B cell (primary cell): ENCODE measurements at regions not wholly inside any gene's neighbourhood (a gene's known extent, or its start where the extent isn't known, plus 50 kb on each side); places are given as distances from the start of the nearest gene placed in this dataset.

Experiments used
- ATAC-seq: fragments of 200-7000 bp; cut with Tn5 transposase; one replicate; pipeline ENCODE4 v1.10.0; 2021; ENCODE audit warnings: low read depth, mild to moderate bottlenecking, moderate number of reproducible peaks, moderate library complexity
- CTCF ChIA-PET: fragments of 350-600 bp; sonication (Branson Sonifier 250); formaldehyde crosslinking; loops from one replicate; lab custom pipeline; 2021; ENCODE audit warnings: antibody characterized with exemption, inconsistent platforms; lab: Charles Lee
- POLR2A ChIA-PET: fragments of 350-600 bp; sonication (Branson Sonifier 250); formaldehyde crosslinking; loops from one replicate; lab custom pipeline; 2021; ENCODE audit warnings: antibody characterized with exemption; lab: Charles Lee
- DNase-seq: peaks from one replicate; pipeline ENCODE4 v3.0.0; 2013
- H2AFZ ChIP-seq: 2 replicates; pipeline ENCODE4 v1.6.1; 2012; ENCODE audit warnings: mild to moderate bottlenecking, low read depth, low read length; ENCODE audit not compliant: insufficient read depth, poor library complexity, severe bottlenecking
- H3K27ac ChIP-seq, 2 donors: 1 replicate in 1 of 2; 2 replicates in 1 of 2; pipeline ENCODE4 v1.5.1; 2012 to 2013; ENCODE audit warnings: low read length in 2 of 2, mild to moderate bottlenecking in 2 of 2, moderate library complexity in 1 of 2
- H3K27me3 ChIP-seq, 4 experiments: fragments of 200-600 bp in 1 of 4; sonication (generic) in 1 of 4; replicated peaks in 1 of 4; 1 replicate in 2 of 4; 2 replicates in 2 of 4; pipeline versions ENCODE4 v1.6.1 to v1.7.0; 2013 to 2016; ENCODE audit warnings: low read length in 3 of 4, mild to moderate bottlenecking in 2 of 4, mixed read lengths in 1 of 4, moderate library complexity in 1 of 4; ENCODE audit not compliant: insufficient read depth in 4 of 4, control insufficient read depth in 3 of 4; ENCODE audit errors: control extremely low read depth in 1 of 4
- H3K36me3 ChIP-seq, 2 experiments: replicated peaks in 1 of 2; 1 replicate in 1 of 2; 2 replicates in 1 of 2; pipeline versions ENCODE4 v1.6.1 to v1.7.1; 2013; ENCODE audit warnings: low read length in 1 of 2; ENCODE audit not compliant: insufficient read depth in 2 of 2, control insufficient read depth in 1 of 2; ENCODE audit errors: control extremely low read depth in 1 of 2, extremely low read depth in 1 of 2
- H3K4me1 ChIP-seq, 2 donors: fragments of 200-600 bp in 1 of 2; sonication (generic) in 1 of 2; 1 replicate in 1 of 2; 2 replicates in 1 of 2; pipeline versions ENCODE4 v1.5.1 to v1.6.1; 2013 to 2017; ENCODE audit warnings: low read length in 2 of 2; ENCODE audit not compliant: control insufficient read depth in 2 of 2, insufficient read depth in 2 of 2
- H3K4me2 ChIP-seq: replicated peaks from 2 replicates; pipeline ENCODE3; 2012; ENCODE audit warnings: mild to moderate bottlenecking, low read depth, low read length; ENCODE audit not compliant: poor library complexity, severe bottlenecking
- H3K4me3 ChIP-seq, 5 experiments: fragments of 200-600 bp in 1 of 5; sonication (generic) in 1 of 5; 1 replicate in 3 of 5; 2 replicates in 2 of 5; pipeline versions ENCODE4 v1.5.1 to v1.7.0; 2011 to 2016; ENCODE audit warnings: low read length in 4 of 5, mild to moderate bottlenecking in 4 of 5, low read depth in 2 of 5, control low read depth in 1 of 5, moderate library complexity in 1 of 5; ENCODE audit not compliant: insufficient read depth in 1 of 5; ENCODE audit errors: control extremely low read depth in 1 of 5, extremely low read depth in 1 of 5
- H3K79me2 ChIP-seq: fragments of 200-600 bp; sonication (generic); one replicate; pipeline ENCODE4 v1.6.0; 2016; ENCODE audit warnings: low read length; ENCODE audit not compliant: control insufficient read depth, insufficient read depth
- H3K9ac ChIP-seq: fragments of 200-600 bp; sonication (generic); 2 replicates; pipeline ENCODE4 v1.6.1; 2017; ENCODE audit warnings: mild to moderate bottlenecking, low read length, moderate library complexity
- H3K9me3 ChIP-seq, 3 donors: one replicate each; pipeline versions ENCODE4 v1.6.1 to v1.7.1; 2013; ENCODE audit warnings: low read length in 2 of 3; ENCODE audit not compliant: control insufficient read depth in 2 of 3, insufficient read depth in 1 of 3; ENCODE audit errors: control extremely low read depth in 1 of 3
- H4K20me1 ChIP-seq: 2 replicates; pipeline ENCODE4 v1.6.0; 2012; ENCODE audit warnings: mild to moderate bottlenecking, low read length; ENCODE audit not compliant: insufficient read depth, control insufficient read depth, poor library complexity, severe bottlenecking
- H3K27ac Mint-ChIP-seq: one replicate; pipeline ENCODE4 v1.8.0; 2021; ENCODE audit warnings: mixed read lengths
- H3K27me3 Mint-ChIP-seq: one replicate; pipeline ENCODE4 v1.8.0; 2021; ENCODE audit warnings: mixed read lengths
- H3K4me1 Mint-ChIP-seq: one replicate; pipeline ENCODE4 v1.8.0; 2021; ENCODE audit warnings: mixed read lengths
- H3K4me3 Mint-ChIP-seq: one replicate; pipeline ENCODE4 v1.8.0; 2021; ENCODE audit warnings: mixed read lengths
- H3K9me3 Mint-ChIP-seq: one replicate; pipeline ENCODE4 v1.8.0; 2022; ENCODE audit warnings: mixed read lengths; ENCODE audit not compliant: insufficient read depth
- EZH2 ChIP-seq: IDR thresholded peaks from 2 replicates; pipeline ENCODE4 v1.6.1; 2012; ENCODE audit warnings: borderline replicate concordance, low read depth, mild to moderate bottlenecking, moderate library complexity, low read length; ENCODE audit not compliant: insufficient read depth, poor library complexity, severe bottlenecking
- WGBS: methylation state at CpG from one replicate; pipeline ENCODE4 v1.1.5; 2013; ENCODE audit warnings: missing lambda C conversion rate; ENCODE audit not compliant: insufficient coverage; 5-methylcytosine and 5-hydroxymethylcytosine counted together
- intact Hi-C: fragments of 100-400 bp; cut with micrococcal nuclease; formaldehyde crosslinking; loops from one replicate; pipeline ENCODE4 v1.10.0; 2022
- TF ChIP-seq, protein P1 (sequence below): fragments of 200-600 bp; IDR thresholded peaks from one replicate; pipeline ENCODE4 v1.8.0; 2022; ENCODE audit warnings: antibody characterized with exemption, mild to moderate bottlenecking

DNA sequence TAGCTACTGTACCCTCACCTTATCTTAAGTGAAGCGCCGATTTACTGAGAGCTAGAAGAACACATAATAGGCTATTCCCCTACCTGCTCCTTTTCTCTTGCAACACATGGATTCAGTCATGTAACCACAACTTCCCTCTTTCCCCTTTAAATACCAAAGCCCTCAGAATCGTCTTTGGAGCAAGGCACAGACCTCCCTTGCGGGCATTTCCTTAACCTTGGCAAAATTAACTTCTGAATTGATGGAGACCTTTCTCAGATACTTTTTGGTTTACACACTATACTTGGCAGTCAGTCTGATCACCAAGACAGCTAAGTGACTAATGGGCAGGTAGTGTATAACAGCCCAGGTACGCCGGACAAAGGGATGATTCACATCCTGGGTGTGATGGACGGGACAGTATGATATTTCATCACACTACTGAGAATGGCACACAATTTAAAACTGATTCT is 72.7 kb upstream of the SEC61G start:
- POLR2A ChIA-PET, result no interaction called here
- H3K4me3 Mint-ChIP-seq, result no peak overlapping the region
- no peaks in the 10 kb centered on the region for H3K27me3 Mint-ChIP-seq

DNA sequence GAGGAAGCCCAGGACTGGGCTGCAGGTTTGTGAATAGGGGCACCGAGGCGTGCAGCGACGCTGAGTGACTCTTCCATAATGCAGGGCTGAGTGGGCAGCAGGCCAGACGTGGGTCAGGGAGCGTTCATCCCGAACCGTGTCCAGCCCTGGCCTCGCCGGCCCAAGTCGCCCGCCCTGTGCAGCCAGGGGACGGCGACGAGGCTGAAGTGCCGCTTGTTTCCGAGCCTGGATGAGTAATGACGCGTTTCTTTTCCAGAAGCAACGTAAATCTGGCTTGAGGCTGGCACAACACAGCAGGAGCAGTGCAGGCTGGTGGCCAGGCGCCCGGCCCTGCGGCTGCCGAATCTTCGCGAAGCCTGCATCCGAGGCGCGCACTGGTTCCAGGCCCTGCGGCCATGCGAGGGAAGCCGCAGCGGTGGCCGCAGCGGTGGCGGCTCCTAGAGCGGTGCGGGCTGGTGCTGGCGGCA is 74.0 kb upstream of the SEC61G start:
- Histone ChIP-seq H3K79me2 (no peaks in the 10 kb centered on the region), H3K4me3 (no peak overlapping the region), H3K9me3 (peaks cover 0 to 17% (median 0%) of the 10 kb centered on the region in 3 donors), H3K36me3 (no peaks in the 10 kb centered on the region), H3K4me2 (no peak overlapping the region), H2AFZ (no peak overlapping the region), H3K27ac (no peak overlapping the region), H3K4me1 (no peaks in the 10 kb centered on the region), H3K9ac (no peak overlapping the region), H4K20me1 (no peaks in the 10 kb centered on the region), H3K27me3 (no peaks in the 10 kb centered on the region)
- CTCF ChIA-PET, result no interaction called here
- POLR2A ChIA-PET, result no interaction called here
- WGBS, result 90% methylated on average over 39 of the region's 39 CpGs
- Mint-ChIP-seq H3K27ac (no peak overlapping the region), H3K4me3 (no peak overlapping the region), H3K27me3 (peaks cover 2% of the 10 kb centered on the region), H3K9me3 (peaks cover 8% of the 10 kb centered on the region), H3K4me1 (no peaks in the 10 kb centered on the region)
- intact Hi-C loops, result no loop called here
- ATAC-seq (no peak), DNase-seq (no peak)
- no peak for TF ChIP-seq EZH2
- TF ChIP-seq, protein P1, sequence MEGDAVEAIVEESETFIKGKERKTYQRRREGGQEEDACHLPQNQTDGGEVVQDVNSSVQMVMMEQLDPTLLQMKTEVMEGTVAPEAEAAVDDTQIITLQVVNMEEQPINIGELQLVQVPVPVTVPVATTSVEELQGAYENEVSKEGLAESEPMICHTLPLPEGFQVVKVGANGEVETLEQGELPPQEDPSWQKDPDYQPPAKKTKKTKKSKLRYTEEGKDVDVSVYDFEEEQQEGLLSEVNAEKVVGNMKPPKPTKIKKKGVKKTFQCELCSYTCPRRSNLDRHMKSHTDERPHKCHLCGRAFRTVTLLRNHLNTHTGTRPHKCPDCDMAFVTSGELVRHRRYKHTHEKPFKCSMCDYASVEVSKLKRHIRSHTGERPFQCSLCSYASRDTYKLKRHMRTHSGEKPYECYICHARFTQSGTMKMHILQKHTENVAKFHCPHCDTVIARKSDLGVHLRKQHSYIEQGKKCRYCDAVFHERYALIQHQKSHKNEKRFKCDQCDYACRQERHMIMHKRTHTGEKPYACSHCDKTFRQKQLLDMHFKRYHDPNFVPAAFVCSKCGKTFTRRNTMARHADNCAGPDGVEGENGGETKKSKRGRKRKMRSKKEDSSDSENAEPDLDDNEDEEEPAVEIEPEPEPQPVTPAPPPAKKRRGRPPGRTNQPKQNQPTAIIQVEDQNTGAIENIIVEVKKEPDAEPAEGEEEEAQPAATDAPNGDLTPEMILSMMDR, result no peak

More for the DNA sequence above, 72.7 kb upstream of the SEC61G start:
- no peaks in the 10 kb centered on the region for H3K4me1 ChIP-seq
- ATAC-seq (no peak), DNase-seq (no peak)
- 42% methylated on average over 4 of the region's 7 CpGs for WGBS
- intact Hi-C loops, result no loop called here
- no peak overlapping the region for H3K27ac ChIP-seq
- no peaks in the 10 kb centered on the region for H3K36me3 ChIP-seq
- H3K4me1 Mint-ChIP-seq, result no peaks in the 10 kb centered on the region
- no peak overlapping the region for H3K9ac ChIP-seq
- H3K79me2 ChIP-seq, result no peaks in the 10 kb centered on the region
- H3K9me3 ChIP-seq, result peaks cover 0 to 17% (median 0%) of the 10 kb centered on the region in 3 donors
- no peaks in the 10 kb centered on the region for H3K27me3 ChIP-seq
- no peak overlapping the region for H2AFZ ChIP-seq
- H3K27ac Mint-ChIP-seq, result no peak overlapping the region
- no peak overlapping the region for H3K4me2 ChIP-seq
- H4K20me1 ChIP-seq, result no peaks in the 10 kb centered on the region
- H3K9me3 Mint-ChIP-seq, result peaks cover 8% of the 10 kb centered on the region
- CTCF ChIA-PET, result no interaction called here
- no peak overlapping the region for H3K4me3 ChIP-seq
- TF ChIP-seq, protein P1, result no peak
- TF ChIP-seq EZH2, result no peak
